Stimulated activated CD4-positive, alpha-beta T cell treated with anti-CD3 and anti-CD28 coated beads, Interleukin-4, amount 100 ng/mL, for 48 hours (primary cell): ENCODE measurements at regions not wholly inside any gene's neighbourhood (a gene's known extent, or its start where the extent isn't known, plus 50 kb on each side); places are given as distances from the start of the nearest gene placed in this dataset.

Experiments
- DNase-seq, 2 donors: peaks; one replicate each; pipeline ENCODE4 v3.0.0-alpha.2; 2020; ENCODE audit warnings: low read depth in 2 of 2

- DNase-seq, result no peak
Observed at GRCh38 chr9:109883623-109884022, 103.6 kb downstream of the PALM2AKAP2 start.

- no peak for DNase-seq
Observed at GRCh38 chr9:109886041-109886440, 106.0 kb downstream of the PALM2AKAP2 start.

GRCh38 chr9:109886617-109887016, 106.6 kb downstream of the PALM2AKAP2 start:
- DNase-seq, result no peak

GRCh38 chr9:109887079-109887478, 107.1 kb downstream of the PALM2AKAP2 start:
- DNase-seq, result no peak

- no peak for DNase-seq
Observed at GRCh38 chr9:109888695-109889094, 108.7 kb downstream of the PALM2AKAP2 start.

GRCh38 chr9:109889456-109889855, 109.5 kb downstream of the PALM2AKAP2 start:
- DNase-seq, result no peak

- DNase-seq, result no peak
Observed at GRCh38 chr9:109893241-109893640, 113.2 kb downstream of the PALM2AKAP2 start.

- no peak for DNase-seq
Observed at GRCh38 chr9:109894473-109894872, 114.5 kb downstream of the PALM2AKAP2 start.

- DNase-seq, result peak; percentile 37 to 56
Observed at GRCh38 chr9:109894921-109895758, 115.1 kb downstream of the PALM2AKAP2 start.

GRCh38 chr9:109901201-109901600, 121.2 kb downstream of the PALM2AKAP2 start:
- DNase-seq, result no peak

GRCh38 chr9:109903515-109904138, 123.6 kb downstream of the PALM2AKAP2 start:
- DNase-seq, result peak; percentile 34 to 63

GRCh38 chr9:109904666-109905065, 124.7 kb downstream of the PALM2AKAP2 start:
- DNase-seq, result no peak

GRCh38 chr9:109905472-109905871, 125.5 kb downstream of the PALM2AKAP2 start:
- no peak for DNase-seq

- no peak for DNase-seq
Observed at GRCh38 chr9:109906766-109907382, 126.9 kb downstream of the PALM2AKAP2 start.

- DNase-seq, result no peak
Observed at GRCh38 chr9:109907400-109907799, 127.4 kb downstream of the PALM2AKAP2 start.

- no peak for DNase-seq
Observed at GRCh38 chr9:109907810-109908458, 127.9 kb downstream of the PALM2AKAP2 start.

- no peak for DNase-seq
Observed at GRCh38 chr9:109908459-109909390, 128.7 kb downstream of the PALM2AKAP2 start.

- DNase-seq, result no peak
Observed at GRCh38 chr9:109910671-109911518, 130.9 kb downstream of the PALM2AKAP2 start.

GRCh38 chr9:109912082-109912582, 132.1 kb downstream of the PALM2AKAP2 start:
- DNase-seq, result no peak
